Tibial artery (tissue), 4 donors: ENCODE measurements at regions not wholly inside any gene's neighbourhood (a gene's known extent, or its start where the extent isn't known, plus 50 kb on each side); places are given as distances from the start of the nearest gene placed in this dataset.
"Not testable (repeated sequence)": the region's sequence is repeated elsewhere in the genome, so short reads cannot be mapped to it uniquely, and the experiment has no call there.

Experiments
- DNase-seq, 2 donors: peaks; one replicate each; pipeline ENCODE4 v3.0.0-alpha.2; 2019
- H3K27ac ChIP-seq, 2 donors: fragments of 200-600 bp; sonication (generic) in 1 of 2; 1 replicate in 1 of 2; 2 replicates in 1 of 2; pipeline ENCODE4 v1.5.1; 2018 to 2019; ENCODE audit warnings: mild to moderate bottlenecking in 1 of 2
- H3K27me3 ChIP-seq, 2 donors: fragments of 200-600 bp; sonication (generic) in 1 of 2; one replicate each; pipeline versions ENCODE4 v1.5.1 to v1.6.0; 2016 to 2019
- H3K36me3 ChIP-seq, 3 donors: fragments of 200-600 bp; sonication (generic) in 2 of 3; one replicate each; pipeline ENCODE4 v1.5.1; 2016 to 2019; ENCODE audit warnings: mild to moderate bottlenecking in 2 of 3
- H3K4me1 ChIP-seq, 4 donors: fragments of 200-600 bp; sonication (generic) in 2 of 4; 1 replicate in 3 of 4; 2 replicates in 1 of 4; pipeline ENCODE4 v1.5.1; 2016 to 2019
- H3K4me3 ChIP-seq, 2 donors: fragments of 200-600 bp; sonication (generic) in 1 of 2; 1 replicate in 1 of 2; 2 replicates in 1 of 2; pipeline ENCODE4 v1.5.1; 2018 to 2019; ENCODE audit warnings: mild to moderate bottlenecking in 2 of 2
- H3K9me3 ChIP-seq, 3 donors: fragments of 200-600 bp; sonication (generic) in 1 of 3; one replicate each; pipeline ENCODE4 v1.5.1; 2016 to 2019
- intact Hi-C: fragments of 100-400 bp; cut with DNase I; formaldehyde crosslinking; loops from one replicate; pipeline ENCODE4 v1.15.0; 2023; ENCODE audit warnings: low total_unique reads
- TF ChIP-seq, protein P1 (sequence below), 2 experiments: fragments of 200-600 bp in 1 of 2; fragments of 450-650 bp in 1 of 2; IDR thresholded peaks; one replicate each; pipeline ENCODE4 v1.5.1; 2017 to 2019; ENCODE audit warnings: antibody characterized with exemption in 2 of 2, mild to moderate bottlenecking in 1 of 2, moderate library complexity in 1 of 2

DNA sequence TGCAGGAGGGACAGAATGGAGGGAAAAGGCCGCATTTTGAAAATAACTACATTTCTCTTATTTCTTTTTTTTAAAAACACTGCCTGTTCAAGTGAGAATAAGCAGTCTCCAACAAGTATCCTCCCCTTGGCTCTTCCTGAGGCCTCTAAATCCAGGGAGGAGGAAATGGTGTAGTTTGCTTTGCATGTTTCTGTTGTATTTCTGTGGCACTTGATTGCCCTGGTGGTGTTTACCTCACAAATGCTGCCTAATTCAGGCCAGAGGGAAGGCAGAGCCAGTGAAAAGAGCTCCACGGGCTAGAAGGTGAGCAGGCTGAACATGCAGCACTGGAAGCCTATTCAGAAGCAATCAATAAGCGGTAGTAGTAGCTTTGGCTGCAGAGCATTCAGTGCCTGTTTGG is 149.3 kb upstream of the ATP11B start:
- Histone ChIP-seq H3K27me3 (no peaks in the 10 kb centered on the region), H3K9me3 (no peaks in the 10 kb centered on the region), H3K4me3 (no peak overlapping the region), H3K27ac (no peak overlapping the region), H3K36me3 (no peaks in the 10 kb centered on the region), H3K4me1 (no peaks in the 10 kb centered on the region)
- no peak for DNase-seq
- TF ChIP-seq, protein P1, sequence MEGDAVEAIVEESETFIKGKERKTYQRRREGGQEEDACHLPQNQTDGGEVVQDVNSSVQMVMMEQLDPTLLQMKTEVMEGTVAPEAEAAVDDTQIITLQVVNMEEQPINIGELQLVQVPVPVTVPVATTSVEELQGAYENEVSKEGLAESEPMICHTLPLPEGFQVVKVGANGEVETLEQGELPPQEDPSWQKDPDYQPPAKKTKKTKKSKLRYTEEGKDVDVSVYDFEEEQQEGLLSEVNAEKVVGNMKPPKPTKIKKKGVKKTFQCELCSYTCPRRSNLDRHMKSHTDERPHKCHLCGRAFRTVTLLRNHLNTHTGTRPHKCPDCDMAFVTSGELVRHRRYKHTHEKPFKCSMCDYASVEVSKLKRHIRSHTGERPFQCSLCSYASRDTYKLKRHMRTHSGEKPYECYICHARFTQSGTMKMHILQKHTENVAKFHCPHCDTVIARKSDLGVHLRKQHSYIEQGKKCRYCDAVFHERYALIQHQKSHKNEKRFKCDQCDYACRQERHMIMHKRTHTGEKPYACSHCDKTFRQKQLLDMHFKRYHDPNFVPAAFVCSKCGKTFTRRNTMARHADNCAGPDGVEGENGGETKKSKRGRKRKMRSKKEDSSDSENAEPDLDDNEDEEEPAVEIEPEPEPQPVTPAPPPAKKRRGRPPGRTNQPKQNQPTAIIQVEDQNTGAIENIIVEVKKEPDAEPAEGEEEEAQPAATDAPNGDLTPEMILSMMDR (IDR thresholded peaks at IDR 0.05), result no peak
- intact Hi-C loops, result no loop called here

DNA sequence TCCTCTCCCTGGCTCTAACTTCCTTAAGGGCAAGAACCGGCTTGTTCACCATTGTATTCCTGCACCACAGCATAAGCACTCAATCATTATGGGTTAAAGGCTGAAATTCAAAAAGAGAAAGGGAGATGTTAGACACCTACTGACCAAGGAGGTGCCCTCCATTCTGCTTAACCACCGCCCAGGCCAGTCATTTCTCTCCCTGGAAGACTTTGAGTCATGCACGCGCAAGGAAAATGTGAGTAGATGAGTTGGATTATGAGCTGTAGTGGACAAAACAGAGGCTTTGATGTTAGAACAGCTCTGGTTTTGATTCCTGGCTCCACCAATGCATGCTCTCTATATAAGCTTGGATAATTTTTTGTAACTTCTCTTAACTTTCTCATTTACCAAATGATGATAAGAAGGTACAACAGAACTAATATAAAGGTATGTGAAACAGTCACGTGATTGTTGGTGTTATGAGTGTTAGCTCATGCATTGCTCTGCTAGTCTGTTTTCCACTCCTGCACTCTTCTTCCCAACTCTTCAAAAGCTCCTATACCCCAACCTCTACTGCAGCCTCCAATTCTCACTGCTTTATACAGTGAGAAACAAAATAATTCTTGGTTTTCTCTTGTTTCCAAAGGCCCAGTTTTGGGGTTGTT is 148.4 kb upstream of the ATP11B start:
- Histone ChIP-seq H3K36me3 (no peaks in the 10 kb centered on the region), H3K4me3 (no peak overlapping the region), H3K4me1 (no peaks in the 10 kb centered on the region), H3K27me3 (no peaks in the 10 kb centered on the region), H3K27ac (no peak overlapping the region), H3K9me3 (no peaks in the 10 kb centered on the region)
- DNase-seq, result no peak
- TF ChIP-seq, protein P1 (IDR thresholded peaks at IDR 0.05), result no peak
- intact Hi-C loops, result no loop called here

DNA sequence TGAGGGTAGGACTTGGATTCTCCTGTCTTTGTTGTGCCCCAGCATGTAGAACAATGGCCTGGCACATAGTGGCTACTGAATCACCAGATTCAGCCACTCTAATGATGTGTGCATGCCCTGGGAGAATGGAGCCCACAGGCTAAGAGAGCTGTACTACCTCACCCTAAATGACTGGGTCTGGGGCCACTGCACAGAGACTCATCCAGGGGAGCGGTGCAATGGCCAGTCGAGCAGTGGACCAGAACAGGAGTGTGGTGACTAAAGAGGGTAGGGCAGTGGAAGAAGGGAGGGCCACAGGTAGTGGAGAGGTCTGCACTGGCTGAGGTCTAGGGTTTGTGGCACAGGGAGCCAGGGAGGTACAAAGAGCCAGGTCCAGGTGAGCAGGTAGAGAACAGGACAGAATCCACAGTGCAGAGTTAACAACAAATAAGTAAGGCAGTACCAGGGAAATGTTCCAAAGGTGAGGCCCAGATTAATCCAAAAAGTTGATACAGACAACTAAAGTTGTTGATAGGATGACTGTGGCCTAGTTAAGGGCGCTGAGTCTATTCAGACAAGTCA is 142.7 kb upstream of the ATP11B start:
- Histone ChIP-seq H3K27me3 (no peaks in the 10 kb centered on the region), H3K27ac (no peak overlapping the region), H3K4me3 (no peak overlapping the region), H3K4me1 (no peaks in the 10 kb centered on the region), H3K9me3 (no peaks in the 10 kb centered on the region), H3K36me3 (no peaks in the 10 kb centered on the region)
- intact Hi-C loops, result no loop called here
- TF ChIP-seq, protein P1 (IDR thresholded peaks at IDR 0.05), result no peak
- no peak for DNase-seq

DNA sequence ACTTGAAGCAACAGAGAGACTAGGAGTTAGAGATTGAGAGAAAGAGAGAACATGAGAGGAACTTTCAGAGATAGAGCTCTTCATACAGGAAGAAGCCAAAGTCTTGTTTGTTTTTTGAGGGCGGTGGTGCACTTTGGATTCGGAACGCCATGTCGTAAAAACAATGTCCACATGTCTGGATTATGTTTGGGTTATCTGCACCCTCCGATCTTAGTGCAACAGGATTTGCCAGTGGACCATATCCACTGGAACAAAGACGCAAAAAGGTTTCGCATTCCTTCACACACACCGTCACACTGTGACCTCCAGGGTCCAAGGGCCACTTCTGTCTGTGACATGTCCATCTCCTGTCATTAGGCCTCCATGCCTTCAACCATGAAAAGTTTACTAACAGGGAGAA is 141.8 kb upstream of the ATP11B start:
- TF ChIP-seq, protein P1 (IDR thresholded peaks at IDR 0.05), result no peak
- DNase-seq, result no peak
- intact Hi-C loops, result no loop called here

DNA sequence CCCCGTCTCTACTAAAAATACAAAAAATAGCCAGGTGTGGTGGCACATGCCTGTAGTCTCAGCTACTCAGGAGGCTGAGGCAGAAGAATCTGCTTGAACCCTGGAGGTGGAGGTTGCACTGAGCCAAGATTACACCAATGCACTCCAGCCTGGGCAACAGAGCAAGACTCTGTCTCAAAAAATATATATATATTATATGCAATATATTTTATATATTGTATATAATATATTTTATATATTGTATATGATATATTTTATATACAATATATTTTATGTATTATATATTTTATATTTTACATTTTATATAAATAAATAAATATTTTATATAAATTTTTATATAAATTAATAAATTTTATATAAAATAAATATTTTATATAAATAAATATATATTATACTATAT is 140.2 kb upstream of the ATP11B start:
- H3K27me3 ChIP-seq, intact Hi-C loops: not testable (repeated sequence)

More for the DNA sequence above, 141.8 kb upstream of the ATP11B start:
- Histone ChIP-seq H3K9me3 (no peaks in the 10 kb centered on the region), H3K4me3 (no peak overlapping the region), H3K36me3 (no peaks in the 10 kb centered on the region), H3K27me3 (no peaks in the 10 kb centered on the region), H3K27ac (no peak overlapping the region), H3K4me1 (no peaks in the 10 kb centered on the region)

DNA sequence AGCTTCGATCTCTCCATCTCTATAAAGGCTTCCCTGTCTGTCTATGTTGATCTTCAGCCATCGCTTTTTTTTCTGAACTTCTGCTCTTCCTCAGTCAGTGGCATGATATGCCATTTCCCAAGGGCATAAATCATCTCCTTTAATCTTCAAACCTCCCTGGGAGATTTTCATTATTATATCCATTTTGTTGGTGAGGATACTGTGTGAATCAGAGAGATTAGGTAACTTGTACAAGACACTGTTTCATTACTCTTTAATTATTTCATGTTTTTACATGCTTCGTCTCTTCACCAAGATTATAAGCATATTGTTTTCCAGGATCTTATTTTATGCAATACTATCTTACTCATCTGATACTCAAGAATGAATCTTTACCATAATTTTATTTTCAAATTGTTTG is 124.8 kb upstream of the ATP11B start:
- H3K4me3 ChIP-seq, result no peak overlapping the region
- DNase-seq, result no peak
- intact Hi-C loops, result no loop called here
- H3K27ac ChIP-seq, result no peak overlapping the region
- TF ChIP-seq, protein P1 (IDR thresholded peaks at IDR 0.05), result no peak
- no peaks in the 10 kb centered on the region for H3K36me3 ChIP-seq
- no peaks in the 10 kb centered on the region for H3K27me3 ChIP-seq
- no peaks in the 10 kb centered on the region for H3K9me3 ChIP-seq
- no peaks in the 10 kb centered on the region for H3K4me1 ChIP-seq

More for the DNA sequence above, 140.2 kb upstream of the ATP11B start:
- not testable (repeated sequence) for H3K36me3 ChIP-seq, H3K27ac ChIP-seq, H3K4me1 ChIP-seq, H3K4me3 ChIP-seq, DNase-seq, H3K9me3 ChIP-seq
